ENCODE measurements at regions not wholly inside any gene's neighbourhood (a gene's known extent, or its start where the extent isn't known, plus 50 kb on each side); places are given as distances from the start of the nearest gene placed in this dataset.

- no peak for DNase-seq
These were observed 60.6 kb upstream of the ADAMTS9 start for GRCh38 chr3:64748244-64748904.

GRCh38 chr3:64747679-64748078 is 59.9 kb upstream of the ADAMTS9 start:
- no peak for DNase-seq

GRCh38 chr3:64743887-64744243 is 56.1 kb upstream of the ADAMTS9 start:
- no peak for DNase-seq

GRCh38 chr3:64743156-64743886 is 55.5 kb upstream of the ADAMTS9 start:
- no peak for DNase-seq

- no peak for DNase-seq
These were observed 53.5 kb upstream of the ADAMTS9 start for GRCh38 chr3:64741341-64741740.

GRCh38 chr3:64739971-64740631 is 52.3 kb upstream of the ADAMTS9 start:
- peak; percentile 31 for DNase-seq
